GM12878 (cell line): ENCODE measurements at regions not wholly inside any gene's neighbourhood (a gene's known extent, or its start where the extent isn't known, plus 50 kb on each side); places are given as distances from the start of the nearest gene placed in this dataset.
"Not testable (repeated sequence)": the region's sequence is repeated elsewhere in the genome, so short reads cannot be mapped to it uniquely, and the experiment has no call there.

ENCODE experiments used
- ATAC-seq: fragments of 200-7000 bp; cut with Tn5 transposase; 3 replicates; pipeline ENCODE4 v1.9.1; 2020; ENCODE audit warnings: mild to moderate bottlenecking, moderate library complexity
- BruUV-seq: library from RNA; stranded (reverse); fragments of 400-500 nt; replicated peaks from 2 replicates; lab custom pipeline; 2021; lab: Mats Ljungman, UMichigan
- CTCF ChIA-PET: fragments of 300-600 bp; sonication (Branson Sonifier 250); formaldehyde crosslinking; extraction: SDS; loops from one replicate; lab custom pipeline; 2021; ENCODE audit warnings: inconsistent platforms; lab: Yijun Ruan, JAX
- POLR2A ChIA-PET: fragments of 350-600 bp; formaldehyde crosslinking; extraction: SDS; loops from one replicate; lab custom pipeline; 2021; ENCODE audit warnings: inconsistent platforms; lab: Charles Lee
- RAD21 ChIA-PET: fragments of 300-600 bp; sonication (Branson Sonifier 250); formaldehyde crosslinking; loops from one replicate; lab custom pipeline; 2023; ENCODE audit warnings: antibody characterized with exemption; ENCODE audit not compliant: unreplicated experiment; lab: Charles Lee
- SMC1A ChIA-PET: fragments of 300-600 bp; sonication (Branson Sonifier 250); formaldehyde crosslinking; loops from one replicate; lab custom pipeline; 2023; ENCODE audit not compliant: unreplicated experiment, uncharacterized antibody; lab: Charles Lee
- DNase-seq: peaks from one replicate; pipeline ENCODE4 v3.0.0-alpha.2; 2011; ENCODE audit warnings: low read depth, low spot score
- FAIRE-seq: peaks from 3 replicates; lab custom pipeline; 2011; peaks lifted over from hg19 to GRCh38; lab: Jason Lieb, UNC
- H2AFZ ChIP-seq: 2 replicates; pipeline ENCODE4 v1.6.0; 2011; ENCODE audit warnings: low read depth, low read length, control low read depth; ENCODE audit not compliant: control insufficient read depth
- H3K27ac ChIP-seq: 2 replicates; pipeline ENCODE4 v1.5.1; 2011; ENCODE audit warnings: control low read depth; ENCODE audit not compliant: control insufficient read depth, insufficient read depth
- H3K27me3 ChIP-seq, 2 experiments: replicated peaks in 1 of 2; 2 replicates each; pipeline versions ENCODE4 v1.6.0 to v1.6.1; 2011; ENCODE audit warnings: low read length in 1 of 2; ENCODE audit not compliant: control insufficient read depth in 2 of 2, insufficient read depth in 2 of 2
- H3K36me3 ChIP-seq, 2 experiments: 2 replicates each; pipeline ENCODE4 v1.5.1; 2011; ENCODE audit warnings: low read length in 1 of 2; ENCODE audit not compliant: control insufficient read depth in 2 of 2, insufficient read depth in 2 of 2
- H3K4me1 ChIP-seq: 2 replicates; pipeline ENCODE4 v1.6.1; 2011; ENCODE audit warnings: mild to moderate bottlenecking, low read length, moderate library complexity, mixed read lengths; ENCODE audit not compliant: control insufficient read depth, insufficient read depth
- H3K4me2 ChIP-seq: 2 replicates; pipeline ENCODE4 v1.6.0; 2011; ENCODE audit warnings: control low read depth; ENCODE audit not compliant: control insufficient read depth, insufficient read depth
- H3K4me3 ChIP-seq: fragments of 200-600 bp; sonication (generic); 2 replicates; pipeline ENCODE4 v1.5.1; 2016
- H3K79me2 ChIP-seq: 2 replicates; pipeline ENCODE4 v1.6.0; 2011; ENCODE audit warnings: low read length; ENCODE audit not compliant: control insufficient read depth, insufficient read depth
- H3K9ac ChIP-seq: 2 replicates; pipeline ENCODE4 v1.8.0; 2011; ENCODE audit warnings: low read length, control low read depth, mixed read lengths; ENCODE audit not compliant: control insufficient read depth, insufficient read depth
- H3K9me3 ChIP-seq: replicated peaks from 3 replicates; pipeline ENCODE4 v1.5.1; 2011; ENCODE audit warnings: mild to moderate bottlenecking, low read length; ENCODE audit not compliant: control insufficient read depth, insufficient read depth
- H4K20me1 ChIP-seq: 2 replicates; pipeline ENCODE4 v1.6.0; 2011; ENCODE audit not compliant: control insufficient read depth, insufficient read depth
- BACH1 ChIP-seq: fragments of 450-650 bp; IDR thresholded peaks from 2 replicates; pipeline ENCODE4 v1.6.1; 2017; ENCODE audit warnings: mild to moderate bottlenecking, borderline replicate concordance
- BCL3 ChIP-seq: IDR thresholded peaks from 2 replicates; pipeline ENCODE4 v1.6.1; 2011; ENCODE audit warnings: borderline replicate concordance, low read depth, mild to moderate bottlenecking, moderate library complexity, low read length; ENCODE audit not compliant: insufficient read depth, poor library complexity, severe bottlenecking
- CREB1 ChIP-seq: IDR thresholded peaks from 2 replicates; pipeline ENCODE4 v1.6.1; 2012; ENCODE audit warnings: low read depth, mild to moderate bottlenecking, inconsistent platforms
- DPF2 ChIP-seq: fragments of 450-650 bp; IDR thresholded peaks from 2 replicates; pipeline ENCODE4 v1.6.1; 2017; ENCODE audit warnings: mild to moderate bottlenecking
- EED ChIP-seq: sonication (generic); IDR thresholded peaks from 2 replicates; pipeline ENCODE4 v1.6.1; 2016; ENCODE audit warnings: antibody characterized with exemption, low read depth
- EZH2 ChIP-seq: IDR thresholded peaks from 2 replicates; pipeline ENCODE4 v1.6.1; 2012; ENCODE audit warnings: low read depth, mild to moderate bottlenecking, control low read depth, inconsistent platforms, low read length, borderline replicate concordance; ENCODE audit not compliant: control insufficient read depth
- RELB ChIP-seq: fragments of 450-650 bp; IDR thresholded peaks from 2 replicates; pipeline ENCODE4 v1.6.1; 2017; ENCODE audit warnings: low read depth, mild to moderate bottlenecking, moderate library complexity
- RFX5 ChIP-seq: IDR thresholded peaks from 2 replicates; pipeline ENCODE4 v1.6.1; 2011; ENCODE audit warnings: low read depth, low read length, improper control_type of control experiment
- SPI1 ChIP-seq: IDR thresholded peaks from 2 replicates; pipeline ENCODE4 v1.6.1; 2011; ENCODE audit warnings: low read depth, mild to moderate bottlenecking, low read length, moderate library complexity, borderline replicate concordance; ENCODE audit not compliant: insufficient read depth
- TBL1XR1 ChIP-seq: IDR thresholded peaks from 2 replicates; pipeline ENCODE4 v1.6.1; 2012; ENCODE audit warnings: low read depth, low read length, improper control_type of control experiment
- TCF7 ChIP-seq: IDR thresholded peaks from 2 replicates; pipeline ENCODE4 v1.6.1; 2014; ENCODE audit warnings: antibody characterized with exemption, borderline replicate concordance
- ZBED1 ChIP-seq: IDR thresholded peaks from 2 replicates; pipeline ENCODE4 v1.6.1; 2016; ENCODE audit warnings: borderline replicate concordance
- WGBS: methylation state at CpG from one replicate; pipeline ENCODE4 v1.1.6; 2016; ENCODE audit warnings: low lambda C conversion rate; ENCODE audit not compliant: insufficient replicate concordance, insufficient coverage; ENCODE audit errors: missing lambda C conversion rate; 5-methylcytosine and 5-hydroxymethylcytosine counted together
- in situ Hi-C: fragments of 300-500 bp; cut with MboI; formaldehyde crosslinking; loops from 9 replicates; pipeline ENCODE4 v1.14.3; 2018; ENCODE audit warnings: mixed read lengths
- intact Hi-C: fragments of 100-400 bp; cut with micrococcal nuclease; formaldehyde crosslinking; loops from one replicate; pipeline ENCODE4 v1.14.2; 2022; ENCODE audit not compliant: unreplicated experiment

- TF ChIP-seq RELB, result no peak
These were observed 63.9 kb upstream of the ZNF81 start (continued) for GRCh38 chrX:47772764-47773163.

DNA sequence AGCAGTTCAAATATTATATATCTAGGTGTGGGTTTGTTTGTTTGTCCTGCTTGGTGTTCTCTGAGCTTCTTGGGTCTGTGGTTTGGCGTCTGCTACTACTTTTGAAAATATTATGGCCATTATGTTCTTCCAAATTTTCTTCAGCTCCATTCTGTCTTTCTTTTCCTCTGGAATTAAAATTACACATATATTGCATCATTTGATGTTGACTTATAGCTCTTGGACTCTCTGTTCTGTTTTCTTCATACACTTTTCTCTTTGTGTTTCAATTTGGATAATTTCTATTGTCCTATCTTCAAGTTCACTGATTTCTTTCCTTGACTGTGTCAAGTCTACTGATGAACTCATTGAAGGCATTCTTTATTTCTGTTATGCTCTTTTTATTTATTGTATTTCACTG, 65.2 kb upstream of the ZNF81 start:
- in situ Hi-C loops, result no loop called here

GRCh38 chrX:47762826-47763225, 73.9 kb upstream of the ZNF81 start:
- POLR2A ChIA-PET, H3K27ac ChIP-seq, in situ Hi-C loops, ATAC-seq, H3K36me3 ChIP-seq, H3K4me1 ChIP-seq, H3K79me2 ChIP-seq, H3K4me3 ChIP-seq, H3K9ac ChIP-seq, intact Hi-C loops, H2AFZ ChIP-seq, CTCF ChIA-PET, RAD21 ChIA-PET, BruUV-seq, H3K27me3 ChIP-seq, H4K20me1 ChIP-seq, DNase-seq, FAIRE-seq, H3K4me2 ChIP-seq, H3K9me3 ChIP-seq: not testable (repeated sequence)
- SMC1A ChIA-PET, result interaction anchor here (0.7 kb wide), 1 partner anchor 16 kb away, joined by 3 read pairs; no protein-coding TSS in a partner anchor
- 42% methylated on average over 1 of the region's 1 CpG for WGBS

More for the DNA sequence above, 65.2 kb upstream of the ZNF81 start:
- Histone ChIP-seq H3K4me3 (no peak overlapping the region), H3K4me1 (no peaks in the 10 kb centered on the region), H3K4me2 (no peak overlapping the region), H3K9ac (no peak overlapping the region), H3K36me3 (no peaks in the 10 kb centered on the region), H4K20me1 (no peaks in the 10 kb centered on the region), H2AFZ (no peak overlapping the region), H3K79me2 (no peaks in the 10 kb centered on the region), H3K27me3 (no peaks in the 10 kb centered on the region), H3K27ac (no peak overlapping the region), H3K9me3 (no peaks in the 10 kb centered on the region; the same call in 2 of the 3 replicates)
- no peak for TF ChIP-seq EED
- TF ChIP-seq RFX5, result no peak
- TF ChIP-seq BCL3, result no peak
- no peak for TF ChIP-seq BACH1
- TF ChIP-seq CREB1, result no peak
- no peak for TF ChIP-seq ZBED1
- TF ChIP-seq SPI1, result no peak
- TF ChIP-seq EZH2, result no peak
- no peak for TF ChIP-seq DPF2
- no peak for TF ChIP-seq TBL1XR1
- no peak for TF ChIP-seq TCF7
- BruUV-seq, result no TSS peak
- POLR2A ChIA-PET, result no interaction called here
- no peak for DNase-seq
- no peak for ATAC-seq
- RAD21 ChIA-PET, result no interaction called here
- WGBS, result 0% methylated on average over 1 of the region's 1 CpG
- CTCF ChIA-PET, result no interaction called here
- SMC1A ChIA-PET, result interaction anchor here (0.7 kb wide), 1 partner anchor 1316 kb away, joined by 3 read pairs; no protein-coding TSS in a partner anchor
- intact Hi-C loops, result no loop called here
- FAIRE-seq, result no peak
